GM20000 (cell line): ENCODE measurements at regions not wholly inside any gene's neighbourhood (a gene's known extent, or its start where the extent isn't known, plus 50 kb on each side); places are given as distances from the start of the nearest gene placed in this dataset.
"Not testable (repeated sequence)": the region's sequence is repeated elsewhere in the genome, so short reads cannot be mapped to it uniquely, and the experiment has no call there.

Experiments used
- DNase-seq: peaks from one replicate; pipeline ENCODE4 v3.0.0; 2012; ENCODE audit warnings: low spot score
- TF ChIP-seq, protein P1 (sequence below): IDR thresholded peaks from 2 replicates; pipeline ENCODE4 v1.5.1; 2012; ENCODE audit warnings: mild to moderate bottlenecking, control low read depth; ENCODE audit errors: extremely low read depth, missing control alignments

GRCh38 chr3:14266361-14266760 lies 87.7 kb downstream of the LSM3 start:
- DNase-seq: no peak
- TF ChIP-seq, protein P1, sequence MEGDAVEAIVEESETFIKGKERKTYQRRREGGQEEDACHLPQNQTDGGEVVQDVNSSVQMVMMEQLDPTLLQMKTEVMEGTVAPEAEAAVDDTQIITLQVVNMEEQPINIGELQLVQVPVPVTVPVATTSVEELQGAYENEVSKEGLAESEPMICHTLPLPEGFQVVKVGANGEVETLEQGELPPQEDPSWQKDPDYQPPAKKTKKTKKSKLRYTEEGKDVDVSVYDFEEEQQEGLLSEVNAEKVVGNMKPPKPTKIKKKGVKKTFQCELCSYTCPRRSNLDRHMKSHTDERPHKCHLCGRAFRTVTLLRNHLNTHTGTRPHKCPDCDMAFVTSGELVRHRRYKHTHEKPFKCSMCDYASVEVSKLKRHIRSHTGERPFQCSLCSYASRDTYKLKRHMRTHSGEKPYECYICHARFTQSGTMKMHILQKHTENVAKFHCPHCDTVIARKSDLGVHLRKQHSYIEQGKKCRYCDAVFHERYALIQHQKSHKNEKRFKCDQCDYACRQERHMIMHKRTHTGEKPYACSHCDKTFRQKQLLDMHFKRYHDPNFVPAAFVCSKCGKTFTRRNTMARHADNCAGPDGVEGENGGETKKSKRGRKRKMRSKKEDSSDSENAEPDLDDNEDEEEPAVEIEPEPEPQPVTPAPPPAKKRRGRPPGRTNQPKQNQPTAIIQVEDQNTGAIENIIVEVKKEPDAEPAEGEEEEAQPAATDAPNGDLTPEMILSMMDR: no peak

- TF ChIP-seq, protein P1: no peak
- DNase-seq: no peak
Observed at GRCh38 chr3:14267976-14268375, 89.4 kb downstream of the LSM3 start.

GRCh38 chr3:14268897-14269296 lies 90.3 kb downstream of the LSM3 start:
- TF ChIP-seq, protein P1: no peak

DNA sequence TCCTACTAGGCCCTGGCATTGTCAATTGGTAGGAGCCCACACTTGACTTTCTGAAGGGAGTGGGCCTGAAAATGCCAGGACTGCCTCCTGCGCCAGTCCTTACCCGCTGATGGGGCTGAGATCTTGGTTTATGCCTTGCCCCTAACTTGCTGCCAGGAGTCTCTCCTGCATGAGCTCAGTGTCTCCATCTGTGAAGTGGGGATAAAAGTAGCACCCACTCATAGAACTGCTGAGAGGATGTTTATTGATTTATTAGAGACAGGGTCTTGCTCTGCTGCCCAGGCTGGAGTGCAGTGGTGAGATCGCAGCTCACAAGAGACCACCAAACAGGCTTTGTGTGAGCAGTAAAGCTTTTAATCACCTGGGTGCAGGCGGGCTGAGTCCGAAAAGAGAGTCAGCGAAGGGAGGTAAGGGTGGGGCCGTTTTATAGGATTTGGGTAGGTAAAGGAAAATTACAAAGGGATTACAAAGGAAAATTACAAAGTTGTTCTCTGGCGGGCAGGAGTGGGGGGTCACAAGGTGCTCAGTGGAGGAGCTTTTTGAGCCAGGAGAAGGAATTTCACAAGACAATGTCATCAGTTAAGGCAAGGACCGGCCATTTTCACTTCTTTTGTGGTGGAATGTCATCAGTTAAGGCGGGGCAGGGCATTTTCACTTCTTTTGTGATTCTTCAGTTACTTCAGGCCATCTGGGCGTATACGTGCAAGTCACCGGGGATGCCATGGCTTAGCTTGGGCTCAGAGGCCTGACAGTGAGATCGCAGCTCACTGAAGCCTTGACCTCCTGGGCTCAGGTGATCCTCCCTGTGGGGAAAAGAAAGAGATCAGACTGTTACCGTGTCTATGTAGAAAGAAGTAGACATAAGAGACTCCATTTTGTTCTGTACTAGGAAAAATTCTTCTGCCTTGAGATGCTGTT lies 93.7 kb downstream of the LSM3 start:
- not testable (repeated sequence) for DNase-seq

More at GRCh38 chr3:14268897-14269296, 90.3 kb downstream of the LSM3 start:
- DNase-seq: no peak

DNA sequence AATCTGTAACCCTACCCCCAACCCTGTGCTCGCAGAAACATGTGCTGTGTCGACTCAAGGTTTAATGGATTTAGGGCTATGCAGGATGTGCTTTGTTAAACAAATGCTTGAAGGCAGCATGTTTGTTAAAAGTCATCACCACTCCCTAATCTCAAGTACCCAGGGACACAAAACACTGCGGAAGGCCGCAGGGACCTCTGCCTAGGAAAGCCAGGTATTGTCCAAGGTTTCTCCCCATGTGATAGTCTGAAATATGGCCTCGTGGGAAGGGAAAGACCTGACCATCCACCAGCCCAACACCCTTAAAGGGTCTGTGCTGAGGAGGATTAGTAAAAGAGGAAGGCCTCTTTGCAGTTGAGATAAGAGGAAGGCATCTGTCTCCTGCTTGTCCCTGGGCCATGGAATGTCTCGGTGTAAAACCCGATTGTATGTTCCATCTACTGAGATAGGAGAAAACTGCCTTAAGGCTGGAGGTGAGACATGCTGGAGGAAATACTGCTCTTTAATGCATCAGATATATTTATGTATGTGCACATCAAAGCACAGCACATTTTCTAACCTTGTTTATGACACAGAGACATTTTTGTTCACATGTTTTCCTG lies 94.4 kb downstream of the LSM3 start:
- DNase-seq: not testable (repeated sequence)

DNA sequence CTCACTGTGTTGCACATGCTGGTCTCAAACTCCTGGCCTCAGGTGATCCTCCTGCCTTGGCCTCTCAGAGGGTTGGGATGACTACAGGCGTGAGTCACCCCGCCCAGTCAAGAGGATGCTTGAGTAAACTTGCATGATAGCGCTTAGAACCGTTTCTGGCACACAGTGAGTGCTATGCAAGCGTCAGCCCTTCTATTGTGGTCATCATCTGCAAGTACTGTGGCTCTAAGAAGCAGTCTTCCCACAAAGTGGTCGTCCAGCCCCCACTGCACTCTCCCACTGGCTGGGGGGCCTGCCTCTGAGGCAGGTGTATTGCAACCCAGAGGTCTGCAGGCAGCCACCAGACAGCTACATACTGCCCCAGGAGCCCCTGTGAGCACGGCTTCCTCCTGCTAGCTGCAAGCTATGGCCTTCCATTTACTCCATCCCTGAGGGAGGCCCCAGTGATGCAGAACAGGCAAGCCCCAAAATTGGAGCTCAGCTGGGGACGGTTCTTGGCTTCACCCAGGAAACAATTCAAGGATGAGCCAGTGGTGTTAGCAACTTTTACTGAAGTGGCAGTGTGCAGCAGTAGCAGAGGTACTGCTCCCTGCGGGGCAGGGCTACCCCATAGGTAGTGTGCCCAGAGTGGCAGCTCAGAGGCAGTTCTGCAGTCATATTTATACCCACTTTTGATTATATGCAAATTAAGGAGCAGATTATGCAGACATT lies 95.4 kb downstream of the LSM3 start:
- no peak for DNase-seq
- TF ChIP-seq, protein P1: no peak

GRCh38 chr3:14274612-14274936 lies 96.0 kb downstream of the LSM3 start:
- TF ChIP-seq, protein P1: no peak

More at GRCh38 chr3:14274612-14274936, 96.0 kb downstream of the LSM3 start:
- no peak for DNase-seq
